Heart left ventricle (tissue), 16 donors: ENCODE measurements at regions not wholly inside any gene's neighbourhood (a gene's known extent, or its start where the extent isn't known, plus 50 kb on each side); places are given as distances from the start of the nearest gene placed in this dataset.

Experiments
- ATAC-seq, 4 donors: fragments of 200-7000 bp; cut with Tn5 transposase; one replicate each; pipeline ENCODE4 v1.9.1; 2020 to 2022; ENCODE audit warnings: moderate library complexity in 4 of 4, mild to moderate bottlenecking in 3 of 4, moderate number of reproducible peaks in 1 of 4
- DNase-seq, 5 donors: peaks; one replicate each; pipeline ENCODE4 v3.0.0-alpha.2; 2020
- H3K27ac ChIP-seq, 12 donors: fragments of 200-600 bp; sonication (generic) in 4 of 12; one replicate each; pipeline versions ENCODE4 v1.5.0 to v1.8.0; 2016 to 2022; ENCODE audit warnings: mild to moderate bottlenecking in 2 of 12
- H3K27me3 ChIP-seq, 9 donors: fragments of 200-600 bp; sonication (generic) in 2 of 9; one replicate each; pipeline versions ENCODE4 v1.5.1 to v1.8.0; 2016 to 2022; ENCODE audit warnings: mild to moderate bottlenecking in 3 of 9
- H3K36me3 ChIP-seq, 9 donors: fragments of 200-600 bp; sonication (generic) in 2 of 9; one replicate each; pipeline versions ENCODE4 v1.5.0 to v1.8.0; 2018 to 2022; ENCODE audit warnings: mild to moderate bottlenecking in 2 of 9
- H3K4me1 ChIP-seq, 12 donors: fragments of 200-600 bp; sonication (generic) in 4 of 12; one replicate each; pipeline versions ENCODE4 v1.5.0 to v1.8.0; 2016 to 2022; ENCODE audit warnings: mild to moderate bottlenecking in 3 of 12
- H3K4me3 ChIP-seq, 12 donors: fragments of 200-600 bp; sonication (generic) in 4 of 12; one replicate each; pipeline versions ENCODE4 v1.5.0 to v1.8.0; 2017 to 2022; ENCODE audit warnings: mild to moderate bottlenecking in 9 of 12, moderate library complexity in 4 of 12
- H3K9me3 ChIP-seq, 12 donors: fragments of 200-600 bp; sonication (generic) in 4 of 12; one replicate each; pipeline versions ENCODE4 v1.5.0 to v1.8.0; 2016 to 2022; ENCODE audit warnings: mild to moderate bottlenecking in 1 of 12
- POLR2A ChIP-seq, 2 donors: fragments of 450-650 bp; IDR thresholded peaks; one replicate each; pipeline ENCODE4 v1.6.1; 2017; ENCODE audit warnings: antibody characterized with exemption in 2 of 2, mild to moderate bottlenecking in 2 of 2, moderate library complexity in 2 of 2
- WGBS, 4 donors: extraction: QIAGEN DNeasy Blood & Tissue Kit in 2 of 4; methylation state at CpG; one replicate each; pipeline versions ENCODE4 v1.1.5 to v1.1.7; 2013 to 2018; 5-methylcytosine and 5-hydroxymethylcytosine counted together
- intact Hi-C, 10 donors: fragments of 100-400 bp; cut with DNase I; formaldehyde crosslinking; loops; one replicate each; pipeline versions ENCODE4 v1.11.1 to v1.14.2; 2022
- TF ChIP-seq, protein P1 (sequence below), 12 donors: fragments of 200-600 bp; sonication (generic) in 4 of 12; IDR thresholded peaks; one replicate each; pipeline versions ENCODE4 v1.5.0 to v1.8.0; 2018 to 2022; ENCODE audit warnings: antibody characterized with exemption in 12 of 12, mild to moderate bottlenecking in 5 of 12
- donor health status: ischemic (EF 13 %, LVEDD 7.1; RV severe dilation, severe dysfunction).
- donor health status: healthy with polysubstance abuse.
- donor health status: DM: no; HTN: yes; CAD: no.
- donor health status: DM: no; HTN: no; CAD: no.
- donor health status: ischemic (EF 25% LVEDD 6.9; RV normal size, moderate dysfunction).
- donor health status: ischemic (EF 25% LVEDD 5.7; RV mildly dilated, moderate dysfunction).
- donor health status: healthy.
- donor health status: DM: yes; HTN: yes; CAD: no.
- donor health status: ischemic (EF 35%, LVEDD 5.7; RV mildly dilated, moderate dysfunction).
- donor health status: nonischemic (EF 11% LVEDD 7.7; RV severe dilation, severe dysfunction).
- donor health status: DM: yes; HTN: yes; CAD: no.
- donor health status: PGD.
- donor health status: ischemic (EF 29% LVEDD 5.4; RV normal size, mild dysfunction).
- donor health status: nonischemic (EF 23%, LVEDD 6.1; RV moderate dilation, normal function).

DNA sequence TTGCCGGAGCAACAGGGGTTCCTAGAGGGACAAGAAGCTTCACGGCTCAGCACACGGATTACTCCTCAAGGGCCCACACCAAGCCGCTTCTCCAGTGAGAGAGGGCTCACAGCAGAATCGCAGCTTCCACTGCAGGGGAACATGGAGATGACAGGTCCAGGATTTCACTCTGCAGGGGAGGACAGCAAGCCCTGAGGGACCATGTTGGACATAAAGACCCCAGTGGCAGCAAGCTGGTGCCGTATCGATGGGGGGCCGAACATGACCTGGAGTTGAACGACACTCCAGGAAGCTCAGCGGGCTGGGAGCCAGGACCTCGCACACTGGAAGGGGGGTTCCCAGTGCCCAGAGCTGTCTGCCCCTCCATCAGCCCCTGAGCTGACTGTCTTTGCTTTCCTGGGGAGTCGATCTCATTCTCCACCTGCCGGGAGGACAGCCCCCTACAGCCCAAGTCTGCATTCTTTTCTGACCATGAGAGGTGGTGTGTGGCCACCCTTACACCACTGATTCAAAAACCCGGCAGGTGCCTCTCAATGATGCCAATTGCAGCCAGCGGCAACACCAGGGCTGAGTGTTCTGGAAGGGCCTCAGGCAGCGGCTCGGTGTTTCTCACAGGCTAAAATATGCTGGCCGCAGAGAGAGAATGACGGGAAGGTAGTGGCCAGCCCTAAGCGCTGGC, 194.5 kb upstream of the CDH4 start:
- DNase-seq: peak in 1 of 5 donors; percentile 1
- no peaks in the 10 kb centered on the region for H3K4me1 ChIP-seq
- intact Hi-C loops: no loop called here
- H3K27ac ChIP-seq: no peak overlapping the region
- H3K9me3 ChIP-seq: no peaks in the 10 kb centered on the region
- peaks cover 0 to 9% (median 0%) of the 10 kb centered on the region in 9 donors for H3K27me3 ChIP-seq
- TF ChIP-seq, protein P1, sequence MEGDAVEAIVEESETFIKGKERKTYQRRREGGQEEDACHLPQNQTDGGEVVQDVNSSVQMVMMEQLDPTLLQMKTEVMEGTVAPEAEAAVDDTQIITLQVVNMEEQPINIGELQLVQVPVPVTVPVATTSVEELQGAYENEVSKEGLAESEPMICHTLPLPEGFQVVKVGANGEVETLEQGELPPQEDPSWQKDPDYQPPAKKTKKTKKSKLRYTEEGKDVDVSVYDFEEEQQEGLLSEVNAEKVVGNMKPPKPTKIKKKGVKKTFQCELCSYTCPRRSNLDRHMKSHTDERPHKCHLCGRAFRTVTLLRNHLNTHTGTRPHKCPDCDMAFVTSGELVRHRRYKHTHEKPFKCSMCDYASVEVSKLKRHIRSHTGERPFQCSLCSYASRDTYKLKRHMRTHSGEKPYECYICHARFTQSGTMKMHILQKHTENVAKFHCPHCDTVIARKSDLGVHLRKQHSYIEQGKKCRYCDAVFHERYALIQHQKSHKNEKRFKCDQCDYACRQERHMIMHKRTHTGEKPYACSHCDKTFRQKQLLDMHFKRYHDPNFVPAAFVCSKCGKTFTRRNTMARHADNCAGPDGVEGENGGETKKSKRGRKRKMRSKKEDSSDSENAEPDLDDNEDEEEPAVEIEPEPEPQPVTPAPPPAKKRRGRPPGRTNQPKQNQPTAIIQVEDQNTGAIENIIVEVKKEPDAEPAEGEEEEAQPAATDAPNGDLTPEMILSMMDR (IDR thresholded peaks at IDR 0.05): no peak
- no peak for TF ChIP-seq POLR2A (IDR thresholded peaks at IDR 0.05)
- 64 to 78% (median 68%) methylated on average over 10 to 20 of the region's 20 CpGs for WGBS, 4 donors
- H3K4me3 ChIP-seq: no peak overlapping the region
- no peaks in the 10 kb centered on the region for H3K36me3 ChIP-seq
- no peak for ATAC-seq

DNA sequence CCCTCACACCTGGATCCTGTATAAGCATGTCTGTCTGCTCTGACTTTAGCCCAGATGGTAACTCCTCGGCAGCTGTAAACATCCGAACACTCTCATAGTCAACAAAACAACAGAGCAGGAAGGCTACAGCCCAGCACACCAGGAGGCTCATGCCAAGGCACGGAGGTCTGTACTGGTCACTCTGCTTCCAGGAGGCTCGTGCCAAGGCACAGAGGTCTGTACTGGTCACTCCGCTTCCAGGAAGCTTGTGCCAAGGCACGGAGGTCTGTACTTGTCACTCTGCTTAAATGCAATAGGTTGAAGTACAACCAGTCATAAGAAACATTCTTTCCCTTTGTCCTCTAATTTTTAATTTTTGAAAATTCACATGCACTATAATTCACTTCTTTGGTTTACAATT, 190.1 kb upstream of the CDH4 start:
- 50 to 68% (median 64%) methylated on average over 6 of the region's 6 CpGs for WGBS, 4 donors
- intact Hi-C loops: no loop called here
- DNase-seq: no peak

DNA sequence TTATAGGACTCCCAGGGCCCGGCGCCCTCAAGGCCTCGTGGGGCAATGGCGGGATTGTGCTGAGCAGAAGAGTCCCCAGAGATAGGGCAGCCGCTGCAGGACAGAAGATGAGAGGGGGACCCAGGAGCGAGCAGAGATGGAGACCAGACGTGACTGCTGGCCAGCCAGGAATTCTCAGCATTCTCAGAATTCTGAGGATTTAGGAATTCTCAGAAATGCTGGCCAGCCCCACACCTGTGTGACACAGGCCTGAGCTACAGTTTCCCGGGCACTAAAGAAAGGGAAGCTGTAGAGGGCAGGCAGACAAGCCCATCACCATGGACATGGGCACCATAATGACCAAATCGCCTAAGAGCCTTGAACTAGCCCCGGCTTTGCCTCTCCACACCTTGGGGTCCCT, 186.2 kb upstream of the CDH4 start:
- no peak for TF ChIP-seq POLR2A (IDR thresholded peaks at IDR 0.05)
- TF ChIP-seq, protein P1 (IDR thresholded peaks at IDR 0.05): no peak
- DNase-seq (no peak), ATAC-seq (no peak)
- no peaks in the 10 kb centered on the region for H3K36me3 ChIP-seq
- intact Hi-C loops: no loop called here
- no peaks in the 10 kb centered on the region for H3K4me1 ChIP-seq
- no peak overlapping the region for H3K4me3 ChIP-seq
- no peaks in the 10 kb centered on the region for H3K9me3 ChIP-seq
- H3K27me3 ChIP-seq: peaks cover 0 to 3% (median 0%) of the 10 kb centered on the region in 9 donors
- no peak overlapping the region for H3K27ac ChIP-seq
- WGBS, 4 donors: 70 to 75% (median 73%) methylated on average over 9 to 10 of the region's 10 CpGs

More for the DNA sequence above, 190.1 kb upstream of the CDH4 start:
- no peak for TF ChIP-seq POLR2A (IDR thresholded peaks at IDR 0.05)
- TF ChIP-seq, protein P1 (IDR thresholded peaks at IDR 0.05): no peak
- peaks cover 0 to 9% (median 0%) of the 10 kb centered on the region in 9 donors for H3K27me3 ChIP-seq
- H3K27ac ChIP-seq: no peak overlapping the region
- no peaks in the 10 kb centered on the region for H3K36me3 ChIP-seq
- H3K9me3 ChIP-seq: no peaks in the 10 kb centered on the region
- ATAC-seq: no peak
- no peaks in the 10 kb centered on the region for H3K4me1 ChIP-seq
- H3K4me3 ChIP-seq: no peak overlapping the region

DNA sequence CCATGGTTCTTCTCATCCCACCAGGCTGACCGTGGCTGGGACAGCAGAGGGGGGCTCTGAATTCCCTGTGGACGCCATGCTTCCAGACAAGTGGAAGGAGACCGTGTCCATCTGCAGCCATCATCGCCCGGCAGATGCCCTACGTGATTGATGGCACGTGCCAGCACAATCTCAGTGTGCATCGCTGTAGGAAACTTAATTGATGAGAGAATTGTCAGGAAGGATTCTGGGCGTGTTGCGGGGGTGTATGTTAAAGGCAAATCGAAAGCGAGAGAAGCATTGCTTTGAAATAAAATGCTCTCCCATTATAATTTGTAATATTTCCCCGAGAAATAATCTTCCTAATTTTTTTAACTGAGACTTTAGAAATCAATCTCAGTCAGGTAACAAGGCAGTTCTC, 185.5 kb upstream of the CDH4 start:
- 80 to 91% (median 83%) methylated on average over 13 of the region's 13 CpGs for WGBS, 4 donors
- no peaks in the 10 kb centered on the region for H3K36me3 ChIP-seq
- no peak for ATAC-seq
- H3K27me3 ChIP-seq: no peaks in the 10 kb centered on the region
- H3K9me3 ChIP-seq: no peaks in the 10 kb centered on the region
- no peak overlapping the region for H3K4me3 ChIP-seq
- no peak overlapping the region for H3K27ac ChIP-seq
- no peaks in the 10 kb centered on the region for H3K4me1 ChIP-seq
- intact Hi-C loops: no loop called here
- DNase-seq: no peak
- TF ChIP-seq, protein P1 (IDR thresholded peaks at IDR 0.05): no peak
- TF ChIP-seq POLR2A (IDR thresholded peaks at IDR 0.05): no peak
